GM21825 (cell line): ENCODE measurements at regions not wholly inside any gene's neighbourhood (a gene's known extent, or its start where the extent isn't known, plus 50 kb on each side); places are given as distances from the start of the nearest gene placed in this dataset.
"Not testable (repeated sequence)": the region's sequence is repeated elsewhere in the genome, so short reads cannot be mapped to it uniquely, and the experiment has no call there.

Source experiments
- ATAC-seq: cut with Tn5 transposase; IDR thresholded peaks from one replicate; pipeline ENCODE4 v1.9.1; 2021; ENCODE audit warnings: mild to moderate bottlenecking, moderate library complexity; ENCODE audit not compliant: unreplicated experiment

GRCh38 chr21:21996891-21997290 is 998.7 kb downstream of the NCAM2 start:
- no peak for ATAC-seq

GRCh38 chr21:21997390-21998333 is 999.5 kb downstream of the NCAM2 start:
- no peak for ATAC-seq

- ATAC-seq = no peak
Measured at GRCh38 chr21:22019766-22020165, 1021.6 kb downstream of the NCAM2 start.

GRCh38 chr21:22020221-22020620 is 1022.0 kb downstream of the NCAM2 start:
- no peak for ATAC-seq

- ATAC-seq = not testable (repeated sequence)
Measured at GRCh38 chr21:22023896-22024295, 1025.7 kb downstream of the NCAM2 start.

- ATAC-seq = no peak
Measured at GRCh38 chr21:22044431-22044830, 1046.2 kb downstream of the NCAM2 start.

GRCh38 chr21:22046576-22046975 is 1048.4 kb downstream of the NCAM2 start:
- no peak for ATAC-seq

GRCh38 chr21:22056904-22057303 is 1058.7 kb downstream of the NCAM2 start:
- no peak for ATAC-seq

GRCh38 chr21:22062472-22063139 is 1064.4 kb downstream of the NCAM2 start:
- no peak for ATAC-seq

GRCh38 chr21:22063140-22063539 is 1064.9 kb downstream of the NCAM2 start:
- ATAC-seq = no peak

GRCh38 chr21:22076471-22076870 is 1078.3 kb downstream of the NCAM2 start:
- ATAC-seq = no peak

- ATAC-seq = no peak
Measured at GRCh38 chr21:22083899-22084298, 1085.7 kb downstream of the NCAM2 start.

GRCh38 chr21:22096314-22096713 is 1098.1 kb downstream of the NCAM2 start:
- no peak for ATAC-seq

GRCh38 chr21:22106720-22107410 is 1108.7 kb downstream of the NCAM2 start:
- ATAC-seq = no peak

GRCh38 chr21:22115746-22116145 is 1117.5 kb downstream of the NCAM2 start:
- no peak for ATAC-seq

- ATAC-seq = no peak
Measured at GRCh38 chr21:22120616-22121266, 1122.5 kb downstream of the NCAM2 start.

- ATAC-seq = no peak
Measured at GRCh38 chr21:22125581-22125980, 1127.4 kb downstream of the NCAM2 start.

GRCh38 chr21:22128671-22129070 is 1130.5 kb downstream of the NCAM2 start:
- no peak for ATAC-seq

- ATAC-seq = no peak
Measured at GRCh38 chr21:22132358-22133071, 1134.3 kb downstream of the NCAM2 start.

- no peak for ATAC-seq
Measured at GRCh38 chr21:22136740-22137139, 1138.5 kb downstream of the NCAM2 start.
